Ascending aorta (tissue), 2 donors: ENCODE measurements at regions not wholly inside any gene's neighbourhood (a gene's known extent, or its start where the extent isn't known, plus 50 kb on each side); places are given as distances from the start of the nearest gene placed in this dataset.
"Not testable (repeated sequence)": the region's sequence is repeated elsewhere in the genome, so short reads cannot be mapped to it uniquely, and the experiment has no call there.

Source experiments
- DNase-seq, 2 donors: peaks; one replicate each; pipeline ENCODE4 v3.0.0-alpha.2; 2019; ENCODE audit warnings: low spot score in 2 of 2
- H3K27ac ChIP-seq, 2 donors: fragments of 200-600 bp; sonication (generic); one replicate each; pipeline ENCODE4 v1.5.1; 2016 to 2017; ENCODE audit warnings: mild to moderate bottlenecking in 1 of 2
- H3K27me3 ChIP-seq: fragments of 200-600 bp; sonication (generic); one replicate; pipeline ENCODE4 v1.5.1; 2017
- H3K36me3 ChIP-seq, 2 donors: fragments of 200-600 bp; sonication (generic); one replicate each; pipeline ENCODE4 v1.5.1; 2016
- H3K4me1 ChIP-seq, 2 donors: fragments of 200-600 bp; sonication (generic); one replicate each; pipeline ENCODE4 v1.5.1; 2016 to 2017; ENCODE audit warnings: mild to moderate bottlenecking in 1 of 2
- H3K4me3 ChIP-seq, 2 donors: fragments of 200-600 bp; sonication (generic); one replicate each; pipeline ENCODE4 v1.5.1; 2016 to 2017; ENCODE audit warnings: mild to moderate bottlenecking in 1 of 2
- H3K9me3 ChIP-seq, 2 donors: fragments of 200-600 bp; sonication (generic); one replicate each; pipeline ENCODE4 v1.5.1; 2016
- intact Hi-C: fragments of 100-400 bp; cut with DNase I; formaldehyde crosslinking; loops from one replicate; pipeline ENCODE4 v1.15.1; 2023
- TF ChIP-seq, protein P1 (sequence below), 3 experiments: fragments of 200-600 bp in 2 of 3; fragments of 450-650 bp in 1 of 3; sonication (generic) in 2 of 3; IDR thresholded peaks; one replicate each; pipeline ENCODE4 v1.5.1; 2016 to 2019; ENCODE audit warnings: antibody characterized with exemption in 3 of 3, mild to moderate bottlenecking in 1 of 3, moderate library complexity in 1 of 3

DNA sequence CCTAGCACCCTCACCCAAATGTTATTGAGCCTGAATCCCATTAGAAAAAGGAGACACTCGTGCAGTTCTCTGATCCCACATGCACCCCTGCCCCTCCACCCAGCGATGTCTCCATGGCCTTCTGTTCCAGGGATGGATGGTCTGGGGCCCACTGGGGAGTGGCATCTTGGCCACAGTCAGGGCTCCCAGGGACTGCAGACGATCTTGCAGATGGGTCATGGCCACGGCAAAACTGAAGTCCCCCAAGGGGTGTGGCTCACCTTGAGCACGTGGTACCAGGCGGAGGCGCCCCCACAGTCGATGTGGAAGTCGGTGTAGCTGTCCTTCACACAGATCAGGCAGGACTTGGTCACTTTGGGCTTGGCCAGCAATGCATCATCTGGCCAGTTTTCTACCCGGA is 130.7 kb downstream of the TUBA3C start:
- H3K27ac ChIP-seq = no peak overlapping the region
- H3K4me3 ChIP-seq = no peak overlapping the region
- no peak for DNase-seq
- H3K27me3 ChIP-seq = no peaks in the 10 kb centered on the region
- H3K4me1 ChIP-seq = no peaks in the 10 kb centered on the region
- TF ChIP-seq, protein P1, sequence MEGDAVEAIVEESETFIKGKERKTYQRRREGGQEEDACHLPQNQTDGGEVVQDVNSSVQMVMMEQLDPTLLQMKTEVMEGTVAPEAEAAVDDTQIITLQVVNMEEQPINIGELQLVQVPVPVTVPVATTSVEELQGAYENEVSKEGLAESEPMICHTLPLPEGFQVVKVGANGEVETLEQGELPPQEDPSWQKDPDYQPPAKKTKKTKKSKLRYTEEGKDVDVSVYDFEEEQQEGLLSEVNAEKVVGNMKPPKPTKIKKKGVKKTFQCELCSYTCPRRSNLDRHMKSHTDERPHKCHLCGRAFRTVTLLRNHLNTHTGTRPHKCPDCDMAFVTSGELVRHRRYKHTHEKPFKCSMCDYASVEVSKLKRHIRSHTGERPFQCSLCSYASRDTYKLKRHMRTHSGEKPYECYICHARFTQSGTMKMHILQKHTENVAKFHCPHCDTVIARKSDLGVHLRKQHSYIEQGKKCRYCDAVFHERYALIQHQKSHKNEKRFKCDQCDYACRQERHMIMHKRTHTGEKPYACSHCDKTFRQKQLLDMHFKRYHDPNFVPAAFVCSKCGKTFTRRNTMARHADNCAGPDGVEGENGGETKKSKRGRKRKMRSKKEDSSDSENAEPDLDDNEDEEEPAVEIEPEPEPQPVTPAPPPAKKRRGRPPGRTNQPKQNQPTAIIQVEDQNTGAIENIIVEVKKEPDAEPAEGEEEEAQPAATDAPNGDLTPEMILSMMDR (IDR thresholded peaks at IDR 0.05) = no peak
- H3K9me3 ChIP-seq = no peaks in the 10 kb centered on the region
- intact Hi-C loops = no loop called here
- H3K36me3 ChIP-seq = no peaks in the 10 kb centered on the region

DNA sequence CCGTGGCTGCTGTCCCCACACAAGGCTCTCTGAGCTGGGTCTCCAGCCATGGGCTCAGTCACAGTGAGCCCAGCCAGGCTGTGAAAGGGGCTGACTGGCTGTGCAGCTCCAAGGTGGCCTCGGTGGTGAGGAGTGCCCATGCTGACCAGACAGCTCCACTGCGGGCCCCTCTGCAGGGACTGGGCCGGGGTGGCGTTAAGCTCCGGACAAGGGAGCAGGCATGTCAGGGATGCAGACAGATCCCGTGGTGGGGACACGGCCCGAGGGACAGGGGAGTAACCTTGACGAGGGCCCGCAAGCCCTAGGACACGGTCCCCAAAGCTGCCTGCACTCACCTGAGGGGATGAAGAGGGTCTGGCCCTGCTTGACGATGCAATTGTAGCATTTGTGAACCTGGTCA is 132.0 kb downstream of the TUBA3C start:
- DNase-seq, H3K9me3 ChIP-seq, intact Hi-C loops, H3K27me3 ChIP-seq, H3K4me1 ChIP-seq, H3K36me3 ChIP-seq, H3K4me3 ChIP-seq, H3K27ac ChIP-seq: not testable (repeated sequence)

DNA sequence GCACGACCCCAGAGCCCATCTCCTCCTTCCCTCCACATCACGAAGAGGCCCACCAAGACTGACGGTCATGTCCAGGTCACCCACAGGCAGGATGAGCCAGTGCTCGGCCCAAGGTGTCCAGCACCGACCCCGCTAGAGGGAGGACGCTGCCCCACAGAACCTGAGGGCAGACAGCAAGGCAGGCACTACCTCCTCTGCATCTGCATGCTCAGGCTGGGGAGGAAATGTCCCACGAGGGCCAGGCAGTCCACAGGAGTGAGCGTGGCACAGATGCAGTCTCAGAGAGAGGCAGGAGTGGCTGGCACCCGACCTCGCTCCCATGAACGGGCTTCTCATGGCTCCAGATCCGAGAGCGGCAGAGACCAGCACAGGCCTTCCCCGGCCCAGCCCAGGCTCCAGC is 133.2 kb downstream of the TUBA3C start:
- TF ChIP-seq, protein P1 (IDR thresholded peaks at IDR 0.05) = no peak
- DNase-seq = no peak
- no peaks in the 10 kb centered on the region for H3K4me1 ChIP-seq
- H3K4me3 ChIP-seq = no peak overlapping the region
- no peaks in the 10 kb centered on the region for H3K27me3 ChIP-seq
- no peak overlapping the region for H3K27ac ChIP-seq
- intact Hi-C loops = no loop called here
- H3K36me3 ChIP-seq = no peaks in the 10 kb centered on the region
- no peaks in the 10 kb centered on the region for H3K9me3 ChIP-seq

DNA sequence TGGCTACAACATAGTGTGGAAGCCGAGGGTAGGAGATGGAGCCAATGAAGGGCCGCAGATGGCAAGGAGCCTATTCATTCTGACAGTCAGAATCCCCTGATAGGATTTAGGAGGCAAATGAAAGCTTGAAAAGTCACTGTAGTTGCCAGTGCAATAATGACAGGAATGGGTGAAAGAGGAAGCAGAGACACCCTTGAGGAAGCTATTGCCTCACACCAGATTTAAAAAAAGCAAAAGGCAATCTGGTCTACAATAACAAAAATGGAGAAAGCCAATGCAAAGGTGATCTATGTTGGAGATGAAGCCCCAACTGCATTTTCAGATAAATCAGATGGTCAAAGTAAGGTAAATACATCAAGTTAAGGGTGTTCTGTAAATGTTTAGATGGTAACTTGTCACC is 158.5 kb downstream of the TUBA3C start:
- H3K27ac ChIP-seq = no peak overlapping the region
- H3K9me3 ChIP-seq = no peaks in the 10 kb centered on the region
- H3K36me3 ChIP-seq = no peaks in the 10 kb centered on the region
- TF ChIP-seq, protein P1 (IDR thresholded peaks at IDR 0.05) = no peak
- H3K4me1 ChIP-seq = no peaks in the 10 kb centered on the region
- no peak for DNase-seq
- intact Hi-C loops = no loop called here
- no peak overlapping the region for H3K4me3 ChIP-seq
- H3K27me3 ChIP-seq = no peaks in the 10 kb centered on the region

DNA sequence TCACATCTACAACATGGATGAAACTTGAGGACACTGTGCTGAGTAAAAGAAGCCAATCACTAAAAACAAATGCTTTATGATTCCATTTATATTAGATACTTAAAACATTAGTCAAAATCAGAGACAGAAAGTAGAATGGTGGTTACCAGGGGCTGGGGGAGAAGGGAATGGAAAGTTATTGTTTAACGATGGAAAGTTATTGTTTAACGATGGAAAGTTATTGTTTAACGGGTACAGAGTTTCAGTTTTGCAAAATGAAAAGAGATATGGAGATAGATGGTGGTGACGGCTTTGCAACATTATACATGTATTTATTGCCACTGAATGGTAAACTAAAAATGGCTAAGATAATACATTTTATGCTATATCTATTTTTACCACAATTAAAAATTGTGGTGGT is 160.6 kb downstream of the TUBA3C start:
- intact Hi-C loops = no loop called here
- Histone ChIP-seq H3K4me1 (no peaks in the 10 kb centered on the region), H3K36me3 (no peaks in the 10 kb centered on the region), H3K4me3 (no peak overlapping the region), H3K9me3 (no peaks in the 10 kb centered on the region), H3K27ac (no peak overlapping the region), H3K27me3 (no peaks in the 10 kb centered on the region)
- TF ChIP-seq, protein P1 (IDR thresholded peaks at IDR 0.05) = no peak
- no peak for DNase-seq

DNA sequence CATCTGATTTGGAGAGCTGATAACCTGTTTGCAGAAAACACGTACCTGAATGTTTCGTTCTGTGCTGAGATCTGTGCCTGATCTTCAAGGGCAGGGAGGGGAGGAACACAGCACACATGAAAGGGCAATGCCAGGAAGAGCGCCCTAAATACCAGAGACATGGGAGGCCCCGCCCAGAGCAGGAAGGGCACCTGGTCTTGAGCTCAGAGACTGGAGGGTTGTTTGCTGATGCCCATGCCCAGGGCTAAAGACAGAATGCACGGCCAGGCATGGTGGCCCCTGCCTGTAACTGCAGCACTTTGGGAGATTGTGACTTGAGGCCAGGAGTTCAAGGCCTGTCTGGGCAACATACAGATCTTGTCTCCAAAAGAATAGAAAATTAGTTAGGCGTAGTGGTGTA is 183.2 kb downstream of the TUBA3C start:
- DNase-seq = no peak
- H3K4me3 ChIP-seq = no peak overlapping the region

More for the DNA sequence above, 183.2 kb downstream of the TUBA3C start:
- Histone ChIP-seq H3K36me3 (no peaks in the 10 kb centered on the region), H3K9me3 (peaks cover 3 to 6% of the 10 kb centered on the region in 2 donors), H3K4me1 (no peaks in the 10 kb centered on the region), H3K27me3 (no peaks in the 10 kb centered on the region), H3K27ac (no peak overlapping the region)
- intact Hi-C loops = no loop called here
- TF ChIP-seq, protein P1 (IDR thresholded peaks at IDR 0.05) = no peak
